ENCODE measurements at regions not wholly inside any gene's neighbourhood (a gene's known extent, or its start where the extent isn't known, plus 50 kb on each side); places are given as distances from the start of the nearest gene placed in this dataset.

DNA sequence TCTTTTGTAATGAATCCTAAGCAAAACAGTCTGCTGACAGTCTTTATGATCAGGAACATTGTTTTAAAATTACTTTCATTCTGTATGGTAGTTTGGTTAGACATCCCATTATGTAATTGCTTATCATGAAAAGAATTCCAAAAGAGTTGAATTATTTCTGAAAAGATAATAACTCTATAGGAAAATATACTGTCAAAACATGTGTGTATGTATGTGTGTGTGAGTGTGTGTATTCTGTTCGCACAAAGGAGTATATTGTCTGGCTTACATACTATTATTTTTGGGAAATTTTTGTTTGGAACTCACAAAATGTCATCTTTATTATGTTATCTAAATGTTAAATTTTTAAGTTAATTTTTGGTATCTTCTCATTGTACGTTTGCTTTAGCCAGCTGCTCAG, 1075.9 kb downstream of the ZPLD1 start:
- Mint-ChIP-seq H3K27ac (no peak overlapping the region), H3K36me3 (no peaks in the 10 kb centered on the region), H3K4me1 (no peaks in the 10 kb centered on the region), H3K4me3 (no peak overlapping the region), H3K27me3 (ENCODE audit: insufficient read depth, low read depth) (no peaks in the 10 kb centered on the region), H3K9me3 (no peaks in the 10 kb centered on the region)
- Histone ChIP-seq H3K27ac (no peak overlapping the region), H3F3A (ENCODE audit: low read depth) (no peaks in the 10 kb centered on the region), H3K79me2 (ENCODE audit: low read depth) (no peaks in the 10 kb centered on the region), H2AFZ (replicated peaks) (no peak overlapping the region), H4K20me1 (ENCODE audit: low read depth) (no peaks in the 10 kb centered on the region), H3K4me2 (no peak overlapping the region), H3K36me3 (no peaks in the 10 kb centered on the region), H3K9me3 (ENCODE audit: low read depth) (no peaks in the 10 kb centered on the region), H3K9ac (no peak overlapping the region), H3K4me3 (no peak overlapping the region), H3K4me1 (peaks cover 18% of the 10 kb centered on the region), H3K27me3 (no peaks in the 10 kb centered on the region)
- TF ChIP-seq CTCF (IDR thresholded peaks at IDR 0.05) (no peak), EZH2 (IDR thresholded peaks at IDR 0.05) (no peak), EZH2phosphoT487 (IDR thresholded peaks at IDR 0.05) (no peak)
- no peak for DNase-seq (ENCODE audit: low spot score)

GRCh38 chr3:103511891-103512290, 1077.1 kb downstream of the ZPLD1 start:
- no peaks in the 10 kb centered on the region for H3K9me3 Mint-ChIP-seq
- H3K4me3 Mint-ChIP-seq = no peak overlapping the region
- H3K9ac ChIP-seq = no peak overlapping the region
- H3K36me3 Mint-ChIP-seq = no peaks in the 10 kb centered on the region
- peak overlapping the region; percentile 33 for H3K4me2 ChIP-seq
- H3K27ac Mint-ChIP-seq = no peak overlapping the region
- H3K9me3 ChIP-seq (ENCODE audit: low read depth) = no peaks in the 10 kb centered on the region
- no peak for DNase-seq (ENCODE audit: low spot score)
- H3K27me3 ChIP-seq = no peaks in the 10 kb centered on the region
- TF ChIP-seq EZH2phosphoT487 (IDR thresholded peaks at IDR 0.05) (no peak), EZH2 (IDR thresholded peaks at IDR 0.05) (no peak)
- no peaks in the 10 kb centered on the region for H3K27me3 Mint-ChIP-seq (ENCODE audit: insufficient read depth, low read depth)
- no peaks in the 10 kb centered on the region for H3K4me1 Mint-ChIP-seq
- H4K20me1 ChIP-seq (ENCODE audit: low read depth) = no peaks in the 10 kb centered on the region
- H3K4me1 ChIP-seq = peaks cover 18% of the 10 kb centered on the region
- no peak overlapping the region for H3K4me3 ChIP-seq
- H2AFZ ChIP-seq (replicated peaks) = no peak overlapping the region
- H3K27ac ChIP-seq = no peak overlapping the region
- H3K36me3 ChIP-seq = no peaks in the 10 kb centered on the region
- no peaks in the 10 kb centered on the region for H3F3A ChIP-seq (ENCODE audit: low read depth)
- no peaks in the 10 kb centered on the region for H3K79me2 ChIP-seq (ENCODE audit: low read depth)

- no peaks in the 10 kb centered on the region for H3F3A ChIP-seq (ENCODE audit: low read depth)
- H3K4me3 Mint-ChIP-seq = no peak overlapping the region
- H2AFZ ChIP-seq (replicated peaks) = no peak overlapping the region
- H3K4me1 Mint-ChIP-seq = no peaks in the 10 kb centered on the region
- H3K4me3 ChIP-seq = no peak overlapping the region
- TF ChIP-seq CTCF (IDR thresholded peaks at IDR 0.05) (no peak), EZH2 (IDR thresholded peaks at IDR 0.05) (no peak), EZH2phosphoT487 (IDR thresholded peaks at IDR 0.05) (no peak)
- no peak overlapping the region for H3K9ac ChIP-seq
- H3K4me1 ChIP-seq = peaks cover 18% of the 10 kb centered on the region
- peaks cover 2% of the 10 kb centered on the region for H3K9me3 Mint-ChIP-seq
- no peaks in the 10 kb centered on the region for H4K20me1 ChIP-seq (ENCODE audit: low read depth)
- H3K27ac ChIP-seq = no peak overlapping the region
- H3K9me3 ChIP-seq (ENCODE audit: low read depth) = no peaks in the 10 kb centered on the region
- H3K27me3 ChIP-seq = no peaks in the 10 kb centered on the region
- no peaks in the 10 kb centered on the region for H3K36me3 Mint-ChIP-seq
- H3K4me2 ChIP-seq = no peak overlapping the region
- no peak for DNase-seq (ENCODE audit: low spot score)
- no peaks in the 10 kb centered on the region for H3K27me3 Mint-ChIP-seq (ENCODE audit: insufficient read depth, low read depth)
- H3K27ac Mint-ChIP-seq = no peak overlapping the region
- H3K79me2 ChIP-seq (ENCODE audit: low read depth) = no peaks in the 10 kb centered on the region
- H3K36me3 ChIP-seq = no peaks in the 10 kb centered on the region
Measured at GRCh38 chr3:103512595-103512994, 1077.8 kb downstream of the ZPLD1 start.

DNA sequence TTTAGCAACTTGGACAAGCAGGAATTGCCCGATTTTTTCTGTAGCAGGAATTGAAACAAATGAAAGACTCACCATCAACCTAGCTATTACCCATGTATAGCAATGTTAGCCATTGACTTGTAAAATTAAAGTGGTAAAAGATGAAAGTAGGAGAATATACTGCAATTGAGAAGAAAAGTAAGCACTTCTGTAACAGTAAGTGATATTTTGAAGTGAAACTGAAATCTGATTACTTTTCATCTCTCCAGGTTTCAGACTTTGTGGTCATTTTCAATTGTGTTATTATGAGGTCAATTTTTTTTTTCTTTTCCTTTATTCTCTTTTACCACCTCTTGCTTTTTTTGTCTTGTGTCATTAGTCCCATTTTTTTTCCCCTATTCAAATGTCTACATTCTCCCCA, 1078.2 kb downstream of the ZPLD1 start:
- peaks cover 18% of the 10 kb centered on the region for H3K4me1 ChIP-seq
- no peak overlapping the region for H3K9ac ChIP-seq
- no peaks in the 10 kb centered on the region for H3K27me3 Mint-ChIP-seq (ENCODE audit: insufficient read depth, low read depth)
- peaks cover 2% of the 10 kb centered on the region for H3K9me3 Mint-ChIP-seq
- H3K27me3 ChIP-seq = no peaks in the 10 kb centered on the region
- no peak overlapping the region for H3K27ac Mint-ChIP-seq
- H3K36me3 ChIP-seq = no peaks in the 10 kb centered on the region
- no peak overlapping the region for H3K27ac ChIP-seq
- no peaks in the 10 kb centered on the region for H3K4me1 Mint-ChIP-seq
- H4K20me1 ChIP-seq (ENCODE audit: low read depth) = no peaks in the 10 kb centered on the region
- no peak overlapping the region for H3K4me3 ChIP-seq
- no peak overlapping the region for H3K4me2 ChIP-seq
- no peaks in the 10 kb centered on the region for H3F3A ChIP-seq (ENCODE audit: low read depth)
- TF ChIP-seq CTCF (IDR thresholded peaks at IDR 0.05) = no peak
- TF ChIP-seq EZH2 (IDR thresholded peaks at IDR 0.05) = no peak
- TF ChIP-seq EZH2phosphoT487 (IDR thresholded peaks at IDR 0.05) = no peak
- DNase-seq (ENCODE audit: low spot score) = no peak
- H3K4me3 Mint-ChIP-seq = no peak overlapping the region
- no peaks in the 10 kb centered on the region for H3K36me3 Mint-ChIP-seq
- H3K79me2 ChIP-seq (ENCODE audit: low read depth) = no peaks in the 10 kb centered on the region
- H3K9me3 ChIP-seq (ENCODE audit: low read depth) = no peaks in the 10 kb centered on the region
- H2AFZ ChIP-seq (replicated peaks) = no peak overlapping the region

Measured in neural progenitor cell (in vitro differentiated cells).